ENCODE measurements at regions not wholly inside any gene's neighbourhood (a gene's known extent, or its start where the extent isn't known, plus 50 kb on each side); places are given as distances from the start of the nearest gene placed in this dataset.
"Not testable (repeated sequence)": the region's sequence is repeated elsewhere in the genome, so short reads cannot be mapped to it uniquely, and the experiment has no call there.

- no peak for DNase-seq
Measured at GRCh38 chr6:91082311-91082832, 495.5 kb upstream of the MAP3K7 start.

GRCh38 chr6:91081452-91082067 is 494.7 kb upstream of the MAP3K7 start:
- DNase-seq, result no peak

- no peak for DNase-seq
Measured at GRCh38 chr6:91080871-91081270, 494.0 kb upstream of the MAP3K7 start.

GRCh38 chr6:91079969-91080368 is 493.1 kb upstream of the MAP3K7 start:
- no peak for DNase-seq

- no peak for DNase-seq
Measured at GRCh38 chr6:91075244-91075976, 488.5 kb upstream of the MAP3K7 start.

GRCh38 chr6:91063362-91063761 is 476.5 kb upstream of the MAP3K7 start:
- no peak for DNase-seq

DNA sequence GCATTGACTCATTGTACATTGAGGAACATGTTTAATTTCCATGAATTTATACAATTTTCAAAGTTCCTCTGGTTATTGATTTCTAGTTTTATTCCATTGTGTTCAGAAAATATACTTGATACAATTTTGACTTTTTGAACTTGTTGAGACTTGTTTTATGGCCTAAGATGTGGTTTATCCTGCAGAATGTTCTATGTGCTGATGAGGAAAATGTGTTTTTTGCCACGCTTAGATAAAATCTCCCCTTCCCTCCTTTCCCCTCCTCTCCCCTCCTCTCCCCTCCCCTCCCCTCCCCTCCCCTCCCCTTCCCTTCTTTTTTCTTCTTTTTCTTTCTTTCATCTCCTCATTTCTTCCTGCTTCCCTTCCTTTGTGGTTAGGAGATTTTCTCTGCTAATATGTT is 470.8 kb upstream of the MAP3K7 start:
- no peak for DNase-seq

DNA sequence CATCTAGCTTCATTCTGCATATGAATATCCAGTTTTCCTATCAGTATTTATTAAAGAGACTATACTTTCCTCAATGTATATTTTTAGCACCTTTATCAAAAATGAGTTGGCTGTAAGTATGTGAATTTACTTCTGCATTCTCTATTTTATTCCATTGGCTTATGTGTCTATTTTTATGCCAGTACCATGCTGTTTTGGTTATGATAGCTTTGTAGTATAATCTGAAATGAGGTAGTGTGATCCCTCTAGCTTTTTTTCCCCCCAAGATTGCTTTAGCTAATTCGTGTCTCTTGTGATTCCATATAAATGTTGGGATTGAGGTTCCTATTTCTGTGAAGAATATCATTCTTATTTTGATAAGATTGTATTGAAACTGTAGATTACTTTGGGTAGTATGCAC is 469.1 kb upstream of the MAP3K7 start:
- no peak for DNase-seq

GRCh38 chr6:91052473-91053450 is 465.9 kb upstream of the MAP3K7 start:
- not testable (repeated sequence) for DNase-seq

GRCh38 chr6:91045161-91045560 is 458.3 kb upstream of the MAP3K7 start:
- DNase-seq, result no peak

DNA sequence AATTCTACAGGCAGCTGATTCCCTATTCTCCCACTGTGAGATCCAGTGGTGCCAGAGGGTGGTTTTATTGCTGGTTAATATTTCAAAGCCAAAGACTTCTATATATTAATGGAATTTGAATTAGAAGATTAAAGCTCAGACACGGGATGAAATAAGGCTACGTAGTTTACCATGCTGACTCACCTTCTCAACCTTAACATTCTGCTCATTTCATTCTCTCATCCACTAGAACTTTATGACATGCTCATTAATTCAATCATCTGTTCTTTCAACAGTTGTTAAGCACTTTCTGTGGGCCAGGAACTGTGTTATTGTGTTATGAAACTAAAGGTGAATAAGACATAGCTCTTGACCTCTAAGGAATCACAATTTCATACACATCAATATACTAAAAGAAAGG is 456.9 kb upstream of the MAP3K7 start:
- no peak for DNase-seq

DNA sequence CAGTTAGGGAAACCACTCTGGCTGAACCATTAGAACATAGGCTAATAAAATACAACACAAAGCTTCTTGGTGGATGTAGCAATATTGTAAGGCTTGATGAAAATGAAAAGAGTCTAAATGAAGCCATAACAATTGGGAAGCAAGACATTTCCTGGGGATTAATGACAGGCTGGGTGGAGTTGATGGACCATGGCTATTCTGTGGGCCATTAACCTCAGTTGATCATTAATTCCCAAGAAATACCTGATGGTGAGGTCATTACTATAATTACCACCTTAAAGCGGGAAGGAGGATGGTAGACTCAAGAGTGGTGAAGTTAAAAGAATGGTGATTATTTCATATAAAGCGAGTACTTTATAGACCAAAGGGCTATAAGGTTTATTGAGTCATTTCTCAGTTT is 455.8 kb upstream of the MAP3K7 start:
- DNase-seq, result no peak

DNA sequence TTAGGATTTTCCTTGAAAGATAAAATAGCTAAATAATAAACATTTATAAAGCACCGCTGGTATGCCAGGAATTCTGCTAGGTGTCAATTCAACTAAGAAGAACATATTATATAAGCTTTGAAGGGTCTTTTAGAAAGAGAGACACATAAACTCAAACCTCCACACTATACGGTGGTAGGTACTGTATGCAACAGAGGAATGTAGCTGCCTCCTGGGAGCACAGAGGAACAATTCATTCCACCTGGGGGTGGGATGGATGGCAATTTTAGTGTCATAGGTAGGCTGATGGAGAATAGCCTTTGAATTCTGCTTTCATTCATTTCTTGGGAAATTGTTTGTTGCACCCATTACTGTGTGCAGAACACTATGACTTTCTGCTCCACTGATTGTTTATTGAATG is 447.1 kb upstream of the MAP3K7 start:
- no peak for DNase-seq

- no peak for DNase-seq
Measured at GRCh38 chr6:91031581-91031980, 444.7 kb upstream of the MAP3K7 start.

DNA sequence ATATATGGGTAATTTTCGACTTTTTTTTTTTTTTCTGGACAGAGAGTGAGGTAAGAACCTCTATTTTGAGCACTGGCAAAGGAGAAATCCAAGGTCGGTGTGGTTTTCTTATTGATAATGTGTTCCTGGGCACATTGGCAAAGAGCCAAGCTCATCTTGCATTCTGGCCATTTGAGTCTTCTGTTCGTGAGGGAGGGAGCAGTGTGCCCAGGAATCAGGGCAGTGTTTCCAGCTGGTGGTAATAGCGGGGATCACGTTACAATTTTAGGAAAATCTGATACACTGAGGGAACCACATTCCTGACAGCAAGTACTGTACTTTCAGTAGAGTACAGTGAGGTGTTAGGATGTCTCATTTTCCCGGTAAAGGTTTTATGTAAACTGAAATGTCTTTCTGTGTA is 442.3 kb upstream of the MAP3K7 start:
- DNase-seq, result no peak

DNA sequence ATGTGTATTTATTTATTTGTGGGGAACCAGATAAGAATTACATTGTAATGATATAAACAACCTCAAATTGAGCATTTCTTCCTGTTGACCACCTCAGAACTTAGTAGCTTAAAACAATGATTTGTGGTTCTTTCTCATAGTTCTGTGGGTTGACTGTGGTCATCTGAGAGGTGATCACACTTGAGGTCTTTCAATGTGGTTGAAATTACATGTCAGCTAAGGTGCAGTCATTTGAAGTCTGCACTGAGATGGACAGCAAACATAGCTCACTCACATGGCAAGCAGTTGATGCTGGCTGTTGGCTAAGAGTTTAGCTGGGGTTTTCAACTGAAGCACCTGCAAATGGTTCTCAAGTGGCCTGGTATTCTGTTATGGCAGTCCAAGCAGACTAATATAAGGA is 436.7 kb upstream of the MAP3K7 start:
- DNase-seq, result no peak

- DNase-seq, result no peak
Measured at GRCh38 chr6:91020744-91021143, 433.9 kb upstream of the MAP3K7 start.

- no peak for DNase-seq
Measured at GRCh38 chr6:91018586-91018985, 431.7 kb upstream of the MAP3K7 start.

GRCh38 chr6:91013511-91013910 is 426.6 kb upstream of the MAP3K7 start:
- no peak for DNase-seq

DNA sequence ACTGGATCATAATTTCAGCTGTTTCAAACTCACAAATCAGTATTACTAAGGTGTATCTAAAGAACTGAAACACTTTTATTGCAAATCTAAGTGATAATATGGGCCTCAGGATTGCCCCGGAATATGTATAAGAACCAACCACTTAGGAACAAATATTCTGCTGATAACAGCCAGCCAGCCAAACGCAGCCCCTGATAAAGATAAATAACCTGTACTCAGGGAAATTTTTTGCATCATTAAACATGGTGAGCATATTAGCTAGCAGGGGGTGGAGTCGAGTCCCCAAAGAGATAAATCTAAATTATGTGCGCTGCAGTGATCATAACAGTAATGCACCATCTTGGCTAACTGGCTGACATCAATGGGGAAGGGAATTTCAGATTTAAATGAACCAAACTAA is 410.2 kb upstream of the MAP3K7 start:
- DNase-seq, result no peak

- no peak for DNase-seq
Measured at GRCh38 chr6:90993770-90994169, 406.9 kb upstream of the MAP3K7 start.

- no peak for DNase-seq
Measured at GRCh38 chr6:90989763-90990162, 402.9 kb upstream of the MAP3K7 start.

GRCh38 chr6:90984066-90984465 is 397.2 kb upstream of the MAP3K7 start:
- no peak for DNase-seq
